Activated CD4-positive, alpha-beta memory T cell treated with anti-CD3 and anti-CD28 coated beads for 36 hours (primary cell): ENCODE measurements at regions not wholly inside any gene's neighbourhood (a gene's known extent, or its start where the extent isn't known, plus 50 kb on each side); places are given as distances from the start of the nearest gene placed in this dataset.
"Not testable (repeated sequence)": the region's sequence is repeated elsewhere in the genome, so short reads cannot be mapped to it uniquely, and the experiment has no call there.

ENCODE experiments used
- CTCF ChIA-PET: fragments of 350-600 bp; sonication (Branson Sonifier 250); formaldehyde crosslinking; loops from one replicate; lab custom pipeline; 2021; ENCODE audit warnings: antibody characterized with exemption, inconsistent platforms; lab: Charles Lee
- POLR2A ChIA-PET: fragments of 350-600 bp; sonication (Branson Sonifier 250); formaldehyde crosslinking; loops from one replicate; lab custom pipeline; 2021; ENCODE audit warnings: antibody characterized with exemption; lab: Charles Lee
- DNase-seq: peaks from one replicate; pipeline ENCODE4 v3.0.0-alpha.2; 2020
- H3K27ac Mint-ChIP-seq: one replicate; pipeline ENCODE4 v1.8.0; 2021; ENCODE audit warnings: mixed read lengths
- H3K27me3 Mint-ChIP-seq: one replicate; pipeline ENCODE4 v1.8.0; 2021; ENCODE audit warnings: mixed read lengths
- H3K36me3 Mint-ChIP-seq: one replicate; pipeline ENCODE4 v1.8.0; 2021; ENCODE audit warnings: mixed read lengths
- H3K4me1 Mint-ChIP-seq: one replicate; pipeline ENCODE4 v1.8.0; 2021; ENCODE audit warnings: low read depth, mixed read lengths
- H3K4me3 Mint-ChIP-seq: one replicate; pipeline ENCODE4 v1.8.0; 2021; ENCODE audit warnings: mild to moderate bottlenecking, mixed read lengths
- H3K9me3 Mint-ChIP-seq: one replicate; pipeline ENCODE4 v1.8.0; 2021; ENCODE audit warnings: mixed read lengths
- intact Hi-C: fragments of 100-400 bp; cut with micrococcal nuclease; formaldehyde crosslinking; loops from one replicate; pipeline ENCODE4 v1.15.1; 2023

GRCh38 chr7:91455411-91455810, 191.2 kb downstream of the FZD1 start:
- DNase-seq: no peak
- no peaks in the 10 kb centered on the region for H3K36me3 Mint-ChIP-seq
- peaks cover 8% of the 10 kb centered on the region for H3K9me3 Mint-ChIP-seq
- no peaks in the 10 kb centered on the region for H3K27me3 Mint-ChIP-seq
- H3K27ac Mint-ChIP-seq: no peak overlapping the region
- intact Hi-C loops: no loop called here
- no peaks in the 10 kb centered on the region for H3K4me1 Mint-ChIP-seq
- no peak overlapping the region for H3K4me3 Mint-ChIP-seq
- ChIA-PET CTCF (no interaction called here), POLR2A (no interaction called here)

GRCh38 chr7:91457208-91457607, 193.0 kb downstream of the FZD1 start:
- ChIA-PET POLR2A (no interaction called here), CTCF (no interaction called here)
- H3K4me1 Mint-ChIP-seq: no peaks in the 10 kb centered on the region
- no peak overlapping the region for H3K4me3 Mint-ChIP-seq
- DNase-seq: no peak
- intact Hi-C loops: no loop called here
- H3K27me3 Mint-ChIP-seq: no peaks in the 10 kb centered on the region
- no peak overlapping the region for H3K27ac Mint-ChIP-seq
- H3K36me3 Mint-ChIP-seq: no peaks in the 10 kb centered on the region
- peaks cover 8% of the 10 kb centered on the region for H3K9me3 Mint-ChIP-seq

GRCh38 chr7:91459539-91459938, 195.3 kb downstream of the FZD1 start:
- Mint-ChIP-seq H3K27ac (no peak overlapping the region), H3K36me3 (no peaks in the 10 kb centered on the region), H3K4me3 (no peak overlapping the region), H3K27me3 (no peaks in the 10 kb centered on the region), H3K9me3 (peaks cover 8% of the 10 kb centered on the region), H3K4me1 (no peaks in the 10 kb centered on the region)
- DNase-seq: no peak
- POLR2A ChIA-PET: no interaction called here
- CTCF ChIA-PET: no interaction called here
- intact Hi-C loops: no loop called here

GRCh38 chr7:91462316-91462715, 198.1 kb downstream of the FZD1 start:
- H3K36me3 Mint-ChIP-seq: no peaks in the 10 kb centered on the region
- no peak for DNase-seq
- ChIA-PET CTCF (no interaction called here), POLR2A (no interaction called here)
- H3K4me3 Mint-ChIP-seq: no peak overlapping the region
- H3K9me3 Mint-ChIP-seq: peaks cover 3% of the 10 kb centered on the region
- no peaks in the 10 kb centered on the region for H3K4me1 Mint-ChIP-seq
- no peak overlapping the region for H3K27ac Mint-ChIP-seq
- intact Hi-C loops: no loop called here
- no peaks in the 10 kb centered on the region for H3K27me3 Mint-ChIP-seq

- intact Hi-C loops: no loop called here
- H3K4me3 Mint-ChIP-seq: no peak overlapping the region
- ChIA-PET POLR2A (no interaction called here), CTCF (no interaction called here)
- H3K27ac Mint-ChIP-seq: no peak overlapping the region
- H3K4me1 Mint-ChIP-seq: no peaks in the 10 kb centered on the region
- DNase-seq: no peak
- no peaks in the 10 kb centered on the region for H3K27me3 Mint-ChIP-seq
- no peaks in the 10 kb centered on the region for H3K9me3 Mint-ChIP-seq
- no peaks in the 10 kb centered on the region for H3K36me3 Mint-ChIP-seq
Measured at GRCh38 chr7:91463330-91463729, 199.1 kb downstream of the FZD1 start.

- Mint-ChIP-seq H3K4me3 (no peak overlapping the region), H3K27me3 (no peaks in the 10 kb centered on the region), H3K36me3 (no peaks in the 10 kb centered on the region), H3K27ac (no peak overlapping the region), H3K4me1 (no peaks in the 10 kb centered on the region), H3K9me3 (no peaks in the 10 kb centered on the region)
- DNase-seq: no peak
- intact Hi-C loops: no loop called here
- ChIA-PET POLR2A (no interaction called here), CTCF (no interaction called here)
Measured at GRCh38 chr7:91465595-91466061, 201.4 kb downstream of the FZD1 start.

- DNase-seq: no peak
- ChIA-PET POLR2A (no interaction called here), CTCF (no interaction called here)
- Mint-ChIP-seq H3K9me3 (peaks cover 5% of the 10 kb centered on the region), H3K4me1 (no peaks in the 10 kb centered on the region), H3K36me3 (no peaks in the 10 kb centered on the region), H3K4me3 (no peak overlapping the region), H3K27ac (no peak overlapping the region), H3K27me3 (no peaks in the 10 kb centered on the region)
- intact Hi-C loops: no loop called here
Measured at GRCh38 chr7:91468256-91468655, 204.0 kb downstream of the FZD1 start.

- CTCF ChIA-PET: no interaction called here
- no peak for DNase-seq
- H3K27me3 Mint-ChIP-seq: no peaks in the 10 kb centered on the region
- intact Hi-C loops: no loop called here
- no peaks in the 10 kb centered on the region for H3K4me1 Mint-ChIP-seq
- H3K4me3 Mint-ChIP-seq: no peak overlapping the region
- H3K36me3 Mint-ChIP-seq: no peaks in the 10 kb centered on the region
- no peak overlapping the region for H3K27ac Mint-ChIP-seq
- peaks cover 28% of the 10 kb centered on the region for H3K9me3 Mint-ChIP-seq
- POLR2A ChIA-PET: no interaction called here
Measured at GRCh38 chr7:91473619-91474018, 209.4 kb downstream of the FZD1 start.

- H3K27ac Mint-ChIP-seq: no peak overlapping the region
Measured at GRCh38 chr7:91474074-91474473, 209.8 kb downstream of the FZD1 start.

GRCh38 chr7:91480470-91480869, 216.2 kb downstream of the FZD1 start:
- CTCF ChIA-PET, H3K36me3 Mint-ChIP-seq, POLR2A ChIA-PET, H3K4me3 Mint-ChIP-seq, H3K4me1 Mint-ChIP-seq, H3K27ac Mint-ChIP-seq, intact Hi-C loops, DNase-seq, H3K27me3 Mint-ChIP-seq: not testable (repeated sequence)
- H3K9me3 Mint-ChIP-seq: peaks cover 20% of the 10 kb centered on the region

More at GRCh38 chr7:91474074-91474473, 209.8 kb downstream of the FZD1 start:
- intact Hi-C loops: no loop called here
- Mint-ChIP-seq H3K36me3 (no peaks in the 10 kb centered on the region), H3K27me3 (no peaks in the 10 kb centered on the region), H3K9me3 (peaks cover 28% of the 10 kb centered on the region), H3K4me3 (no peak overlapping the region), H3K4me1 (no peaks in the 10 kb centered on the region)
- ChIA-PET CTCF (no interaction called here), POLR2A (no interaction called here)
- DNase-seq: no peak

GRCh38 chr7:91491868-91492267, 227.6 kb downstream of the FZD1 start:
- no peaks in the 10 kb centered on the region for H3K36me3 Mint-ChIP-seq
- H3K27me3 Mint-ChIP-seq: no peaks in the 10 kb centered on the region
- no peaks in the 10 kb centered on the region for H3K4me1 Mint-ChIP-seq
- CTCF ChIA-PET: no interaction called here
- no peak overlapping the region for H3K27ac Mint-ChIP-seq
- POLR2A ChIA-PET: no interaction called here
- DNase-seq: no peak
- H3K9me3 Mint-ChIP-seq: peaks cover 21% of the 10 kb centered on the region
- intact Hi-C loops: no loop called here
- no peak overlapping the region for H3K4me3 Mint-ChIP-seq

GRCh38 chr7:91492317-91492716, 228.1 kb downstream of the FZD1 start:
- DNase-seq: no peak
- Mint-ChIP-seq H3K27ac (no peak overlapping the region), H3K36me3 (no peaks in the 10 kb centered on the region), H3K27me3 (no peaks in the 10 kb centered on the region), H3K9me3 (peaks cover 23% of the 10 kb centered on the region), H3K4me3 (no peak overlapping the region), H3K4me1 (no peaks in the 10 kb centered on the region)
- ChIA-PET POLR2A (no interaction called here), CTCF (no interaction called here)
- intact Hi-C loops: no loop called here

- no peak overlapping the region for H3K27ac Mint-ChIP-seq
- ChIA-PET POLR2A (no interaction called here), CTCF (no interaction called here)
- H3K4me3 Mint-ChIP-seq: no peak overlapping the region
- peaks cover 23% of the 10 kb centered on the region for H3K9me3 Mint-ChIP-seq
- no peaks in the 10 kb centered on the region for H3K27me3 Mint-ChIP-seq
- intact Hi-C loops: no loop called here
- no peaks in the 10 kb centered on the region for H3K4me1 Mint-ChIP-seq
- no peak for DNase-seq
- no peaks in the 10 kb centered on the region for H3K36me3 Mint-ChIP-seq
Measured at GRCh38 chr7:91492773-91493172, 228.5 kb downstream of the FZD1 start.
